HepG2 (cell line): ENCODE measurements at regions not wholly inside any gene's neighbourhood (a gene's known extent, or its start where the extent isn't known, plus 50 kb on each side); places are given as distances from the start of the nearest gene placed in this dataset.

Experiments
- HNRNPK ChIP-seq: fragments of 200-400 bp; formaldehyde crosslinking; IDR thresholded peaks from 2 replicates; pipeline ENCODE4 v1.6.1; 2018; ENCODE audit warnings: low read length, low read depth, moderate library complexity, mild to moderate bottlenecking; ENCODE audit not compliant: poor library complexity, severe bottlenecking
- MTA1 ChIP-seq: sonication (generic); formaldehyde crosslinking; IDR thresholded peaks from 2 replicates; pipeline ENCODE4 v1.4.0; 2020; ENCODE audit warnings: missing genetic modification reagents, mild to moderate bottlenecking, borderline replicate concordance
- NRL ChIP-seq: sonication (generic); formaldehyde crosslinking; IDR thresholded peaks from 2 replicates; pipeline ENCODE4 v1.5.0; 2020; ENCODE audit warnings: missing genetic modification reagents, mild to moderate bottlenecking, moderate library complexity, borderline replicate concordance
- POLR2A ChIP-seq, 2 experiments: IDR thresholded peaks; 2 replicates each; pipeline ENCODE4 v1.6.1; 2011; ENCODE audit warnings: low read depth in 2 of 2, low read length in 2 of 2, mild to moderate bottlenecking in 1 of 2, moderate library complexity in 1 of 2; ENCODE audit not compliant: insufficient read depth in 1 of 2
- SAFB2 ChIP-seq: sonication (generic); formaldehyde crosslinking; IDR thresholded peaks from 2 replicates; pipeline ENCODE4 v1.5.1; 2020; ENCODE audit warnings: missing genetic modification reagents, low read depth, mild to moderate bottlenecking, borderline replicate concordance
- ZBED4 ChIP-seq: sonication (generic); formaldehyde crosslinking; IDR thresholded peaks from 2 replicates; pipeline ENCODE4 v1.4.0; 2020; ENCODE audit warnings: missing genetic modification reagents, borderline replicate concordance
- ZBTB10 ChIP-seq: sonication (generic); formaldehyde crosslinking; IDR thresholded peaks from 2 replicates; pipeline ENCODE4 v1.4.0; 2020; ENCODE audit warnings: missing genetic modification reagents, borderline replicate concordance
- ZZZ3 ChIP-seq: sonication (generic); formaldehyde crosslinking; IDR thresholded peaks from 2 replicates; pipeline ENCODE4 v1.4.0; 2020; ENCODE audit warnings: missing genetic modification reagents, mild to moderate bottlenecking, borderline replicate concordance

- TF ChIP-seq MTA1: no peak
- no peak for TF ChIP-seq ZBTB10
- no peak for TF ChIP-seq HNRNPK
- TF ChIP-seq ZBED4: no peak
- TF ChIP-seq NRL (CRISPR knock-in tag): no peak
- no peak for TF ChIP-seq ZZZ3 (CRISPR knock-in tag)
- no peak for TF ChIP-seq POLR2A (IDR thresholded peaks at IDR 0.05; ENCODE audit: insufficient read depth in 1 of 2, low read depth in 2 of 2, low read length in 2 of 2)
- TF ChIP-seq SAFB2 (CRISPR knock-in tag): no peak
Observed at GRCh38 chr10:8350250-8350967, 295.9 kb downstream of the GATA3 start.
